Astrocyte (in vitro differentiated cells and primary cell): ENCODE measurements at regions not wholly inside any gene's neighbourhood (a gene's known extent, or its start where the extent isn't known, plus 50 kb on each side); places are given as distances from the start of the nearest gene placed in this dataset.

ENCODE experiments used
- EZH2 ChIP-seq: IDR thresholded peaks from 2 replicates; pipeline ENCODE4 v1.6.1; 2012; ENCODE audit warnings: mild to moderate bottlenecking, low read length, inconsistent platforms; ENCODE audit not compliant: insufficient read depth
- TF ChIP-seq, protein P1 (sequence below): IDR thresholded peaks from 2 replicates; pipeline ENCODE4 v1.5.1; 2011; ENCODE audit warnings: low read depth, mild to moderate bottlenecking, inconsistent platforms, low read length, moderate library complexity; ENCODE audit not compliant: insufficient read depth

DNA sequence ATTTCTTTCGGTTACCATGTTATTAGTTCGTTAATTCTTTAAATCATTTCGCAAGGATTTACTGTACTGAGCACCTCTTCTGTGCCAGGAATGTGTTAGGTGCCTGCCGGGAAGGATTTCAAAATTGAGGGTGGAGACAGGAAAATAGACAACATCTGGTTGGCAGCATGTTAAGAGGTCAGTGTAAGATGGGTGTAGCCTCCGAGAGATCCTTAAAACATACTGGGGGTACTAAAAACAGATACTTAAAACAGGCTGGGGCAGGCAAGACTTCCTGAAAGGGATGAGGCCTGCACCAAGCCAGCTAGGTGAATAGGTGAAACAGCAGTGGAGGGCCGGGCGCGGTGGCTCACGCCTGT lies 178.0 kb upstream of the SGK1 start:
- TF ChIP-seq, protein P1, sequence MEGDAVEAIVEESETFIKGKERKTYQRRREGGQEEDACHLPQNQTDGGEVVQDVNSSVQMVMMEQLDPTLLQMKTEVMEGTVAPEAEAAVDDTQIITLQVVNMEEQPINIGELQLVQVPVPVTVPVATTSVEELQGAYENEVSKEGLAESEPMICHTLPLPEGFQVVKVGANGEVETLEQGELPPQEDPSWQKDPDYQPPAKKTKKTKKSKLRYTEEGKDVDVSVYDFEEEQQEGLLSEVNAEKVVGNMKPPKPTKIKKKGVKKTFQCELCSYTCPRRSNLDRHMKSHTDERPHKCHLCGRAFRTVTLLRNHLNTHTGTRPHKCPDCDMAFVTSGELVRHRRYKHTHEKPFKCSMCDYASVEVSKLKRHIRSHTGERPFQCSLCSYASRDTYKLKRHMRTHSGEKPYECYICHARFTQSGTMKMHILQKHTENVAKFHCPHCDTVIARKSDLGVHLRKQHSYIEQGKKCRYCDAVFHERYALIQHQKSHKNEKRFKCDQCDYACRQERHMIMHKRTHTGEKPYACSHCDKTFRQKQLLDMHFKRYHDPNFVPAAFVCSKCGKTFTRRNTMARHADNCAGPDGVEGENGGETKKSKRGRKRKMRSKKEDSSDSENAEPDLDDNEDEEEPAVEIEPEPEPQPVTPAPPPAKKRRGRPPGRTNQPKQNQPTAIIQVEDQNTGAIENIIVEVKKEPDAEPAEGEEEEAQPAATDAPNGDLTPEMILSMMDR: no peak
- TF ChIP-seq EZH2: no peak
